Parathyroid adenoma (tissue), 2 donors: ENCODE measurements at regions not wholly inside any gene's neighbourhood (a gene's known extent, or its start where the extent isn't known, plus 50 kb on each side); places are given as distances from the start of the nearest gene placed in this dataset.

Source experiments
- H2AFZ ChIP-seq: fragments of 300-600 bp; sonication (generic); one replicate; pipeline ENCODE4 v1.7.0; 2017; ENCODE audit warnings: antibody characterized with exemption, mild to moderate bottlenecking
- H3K27ac ChIP-seq: fragments of 300-600 bp; sonication (generic); one replicate; pipeline ENCODE4 v1.7.0; 2017
- H3K27me3 ChIP-seq: fragments of 300-600 bp; sonication (generic); one replicate; pipeline ENCODE4 v1.7.0; 2017; ENCODE audit warnings: low read length; ENCODE audit not compliant: control insufficient read depth, insufficient read depth
- H3K36me3 ChIP-seq: fragments of 300-600 bp; sonication (generic); one replicate; pipeline ENCODE4 v1.7.0; 2017; ENCODE audit warnings: low read length; ENCODE audit not compliant: control insufficient read depth, insufficient read depth
- H3K4me1 ChIP-seq: fragments of 300-600 bp; sonication (generic); one replicate; pipeline ENCODE4 v1.7.0; 2017; ENCODE audit warnings: control low read depth
- H3K4me2 ChIP-seq: fragments of 300-600 bp; sonication (generic); one replicate; pipeline ENCODE4 v1.7.0; 2017; ENCODE audit warnings: low read length
- H3K4me3 ChIP-seq: fragments of 300-600 bp; sonication (generic); one replicate; pipeline ENCODE4 v1.7.0; 2017; ENCODE audit warnings: low read depth, low read length
- H3K79me2 ChIP-seq: fragments of 300-600 bp; sonication (generic); one replicate; pipeline ENCODE4 v1.7.0; 2017; ENCODE audit warnings: control low read depth
- H3K9ac ChIP-seq: fragments of 300-600 bp; sonication (generic); one replicate; pipeline ENCODE4 v1.7.0; 2017; ENCODE audit warnings: mild to moderate bottlenecking
- H3K9me3 ChIP-seq: fragments of 300-600 bp; sonication (generic); one replicate; pipeline ENCODE4 v1.7.0; 2017; ENCODE audit warnings: low read length; ENCODE audit not compliant: control insufficient read depth
- TF ChIP-seq, protein P1 (sequence below): fragments of 300-600 bp; sonication (generic); IDR thresholded peaks from one replicate; pipeline ENCODE4 v1.7.0; 2017; ENCODE audit warnings: antibody characterized with exemption, mild to moderate bottlenecking
- donor health status: primary hyperparathyroidism.

GRCh38 chr4:189302719-189303118 lies 638.0 kb upstream of the FRG1 start:
- Histone ChIP-seq H2AFZ (no peak overlapping the region), H3K4me3 (no peak overlapping the region), H3K79me2 (no peaks in the 10 kb centered on the region), H3K9ac (no peak overlapping the region), H3K27me3 (no peaks in the 10 kb centered on the region), H3K4me1 (no peaks in the 10 kb centered on the region), H3K36me3 (no peaks in the 10 kb centered on the region), H3K9me3 (no peaks in the 10 kb centered on the region), H3K4me2 (no peak overlapping the region), H3K27ac (no peak overlapping the region)
- TF ChIP-seq, protein P1, sequence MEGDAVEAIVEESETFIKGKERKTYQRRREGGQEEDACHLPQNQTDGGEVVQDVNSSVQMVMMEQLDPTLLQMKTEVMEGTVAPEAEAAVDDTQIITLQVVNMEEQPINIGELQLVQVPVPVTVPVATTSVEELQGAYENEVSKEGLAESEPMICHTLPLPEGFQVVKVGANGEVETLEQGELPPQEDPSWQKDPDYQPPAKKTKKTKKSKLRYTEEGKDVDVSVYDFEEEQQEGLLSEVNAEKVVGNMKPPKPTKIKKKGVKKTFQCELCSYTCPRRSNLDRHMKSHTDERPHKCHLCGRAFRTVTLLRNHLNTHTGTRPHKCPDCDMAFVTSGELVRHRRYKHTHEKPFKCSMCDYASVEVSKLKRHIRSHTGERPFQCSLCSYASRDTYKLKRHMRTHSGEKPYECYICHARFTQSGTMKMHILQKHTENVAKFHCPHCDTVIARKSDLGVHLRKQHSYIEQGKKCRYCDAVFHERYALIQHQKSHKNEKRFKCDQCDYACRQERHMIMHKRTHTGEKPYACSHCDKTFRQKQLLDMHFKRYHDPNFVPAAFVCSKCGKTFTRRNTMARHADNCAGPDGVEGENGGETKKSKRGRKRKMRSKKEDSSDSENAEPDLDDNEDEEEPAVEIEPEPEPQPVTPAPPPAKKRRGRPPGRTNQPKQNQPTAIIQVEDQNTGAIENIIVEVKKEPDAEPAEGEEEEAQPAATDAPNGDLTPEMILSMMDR: no peak

GRCh38 chr4:189304167-189304566 lies 636.5 kb upstream of the FRG1 start:
- Histone ChIP-seq H3K4me2 (no peak overlapping the region), H3K27ac (no peak overlapping the region)

GRCh38 chr4:189304809-189305208 lies 635.9 kb upstream of the FRG1 start:
- TF ChIP-seq, protein P1: no peak
- H3K9me3 ChIP-seq: no peaks in the 10 kb centered on the region

More at GRCh38 chr4:189304167-189304566, 636.5 kb upstream of the FRG1 start:
- Histone ChIP-seq H3K79me2 (no peaks in the 10 kb centered on the region), H2AFZ (no peak overlapping the region), H3K4me1 (no peaks in the 10 kb centered on the region), H3K4me3 (no peak overlapping the region), H3K36me3 (no peaks in the 10 kb centered on the region), H3K27me3 (no peaks in the 10 kb centered on the region), H3K9me3 (no peaks in the 10 kb centered on the region), H3K9ac (no peak overlapping the region)
- TF ChIP-seq, protein P1: no peak

GRCh38 chr4:189305500-189305899 lies 635.2 kb upstream of the FRG1 start:
- H3K4me3 ChIP-seq: no peak overlapping the region
- no peaks in the 10 kb centered on the region for H3K79me2 ChIP-seq
- H3K27ac ChIP-seq: no peak overlapping the region
- H3K36me3 ChIP-seq: no peaks in the 10 kb centered on the region
- H3K4me2 ChIP-seq: no peak overlapping the region
- no peaks in the 10 kb centered on the region for H3K9me3 ChIP-seq
- no peaks in the 10 kb centered on the region for H3K27me3 ChIP-seq
- TF ChIP-seq, protein P1: no peak
- no peaks in the 10 kb centered on the region for H3K4me1 ChIP-seq
- H3K9ac ChIP-seq: no peak overlapping the region
- H2AFZ ChIP-seq: no peak overlapping the region

More at GRCh38 chr4:189304809-189305208, 635.9 kb upstream of the FRG1 start:
- no peak overlapping the region for H3K9ac ChIP-seq
- no peaks in the 10 kb centered on the region for H3K79me2 ChIP-seq
- H3K27ac ChIP-seq: no peak overlapping the region
- no peak overlapping the region for H3K4me3 ChIP-seq
- no peaks in the 10 kb centered on the region for H3K27me3 ChIP-seq
- no peaks in the 10 kb centered on the region for H3K36me3 ChIP-seq
- H3K4me1 ChIP-seq: no peaks in the 10 kb centered on the region
- H3K4me2 ChIP-seq: no peak overlapping the region
- H2AFZ ChIP-seq: no peak overlapping the region

DNA sequence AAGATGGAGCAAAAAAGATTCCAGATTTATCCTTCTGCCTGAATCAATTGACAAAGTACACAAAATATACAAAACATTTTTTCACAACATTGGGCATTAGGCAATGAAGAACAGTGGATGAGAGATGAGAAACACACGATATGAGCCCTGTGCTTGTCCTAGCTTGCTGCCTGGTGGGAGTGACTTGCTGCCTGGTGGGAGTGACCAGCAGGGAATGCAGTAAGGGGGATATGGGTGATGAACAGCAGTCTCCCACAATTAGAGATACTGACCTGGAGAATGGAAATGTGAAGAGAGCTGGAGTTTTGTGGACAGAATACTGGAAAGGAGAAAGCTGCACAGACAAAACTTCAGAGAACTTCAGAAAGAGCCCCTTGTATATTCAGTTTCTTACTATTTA lies 629.4 kb upstream of the FRG1 start:
- Histone ChIP-seq H3K9me3 (no peaks in the 10 kb centered on the region), H3K27ac (no peak overlapping the region), H3K36me3 (no peaks in the 10 kb centered on the region), H3K4me1 (no peaks in the 10 kb centered on the region), H2AFZ (no peak overlapping the region), H3K27me3 (no peaks in the 10 kb centered on the region), H3K79me2 (no peaks in the 10 kb centered on the region), H3K4me3 (no peak overlapping the region), H3K4me2 (no peak overlapping the region), H3K9ac (no peak overlapping the region)
- TF ChIP-seq, protein P1: no peak
